GM13977 (cell line): ENCODE measurements at regions not wholly inside any gene's neighbourhood (a gene's known extent, or its start where the extent isn't known, plus 50 kb on each side); places are given as distances from the start of the nearest gene placed in this dataset.

Experiments
- DNase-seq: peaks from one replicate; pipeline ENCODE4 v3.0.0; 2012; ENCODE audit warnings: low spot score
- CTCF ChIP-seq: IDR thresholded peaks from 2 replicates; pipeline ENCODE4 v1.5.1; 2012; ENCODE audit warnings: mild to moderate bottlenecking, control low read depth; ENCODE audit not compliant: insufficient read depth; ENCODE audit errors: extremely low read depth, missing control alignments
- in situ Hi-C: fragments of 300-500 bp; cut with MboI; formaldehyde crosslinking; loops from one replicate; pipeline ENCODE4 v1.12.0; 2022; ENCODE audit warnings: low sequenced_read_pairs, low pct_unique_long_range_greater_than_20kb, mixed read lengths, inconsistent platforms; ENCODE audit not compliant: unreplicated experiment

GRCh38 chr9:129270903-129271431, 92.9 kb upstream of the IER5L start:
- DNase-seq: peak; percentile 70
- in situ Hi-C loops: no loop called here
- TF ChIP-seq CTCF: no peak

- TF ChIP-seq CTCF: no peak
- in situ Hi-C loops: no loop called here
- DNase-seq: peak; percentile 82
Observed at GRCh38 chr9:129270205-129270604, 92.1 kb upstream of the IER5L start.

- TF ChIP-seq CTCF: no peak
- DNase-seq: no peak
- in situ Hi-C loops: no loop called here
Observed at GRCh38 chr9:129267141-129267540, 89.1 kb upstream of the IER5L start.

GRCh38 chr9:129266536-129266935, 88.5 kb upstream of the IER5L start:
- in situ Hi-C loops: no loop called here
- DNase-seq: no peak
- no peak for TF ChIP-seq CTCF

- no peak for DNase-seq
- in situ Hi-C loops: no loop called here
- no peak for TF ChIP-seq CTCF
Observed at GRCh38 chr9:129264388-129264787, 86.3 kb upstream of the IER5L start.

- no peak for DNase-seq
- in situ Hi-C loops: no loop called here
- TF ChIP-seq CTCF: no peak
Observed at GRCh38 chr9:129263836-129264235, 85.8 kb upstream of the IER5L start.

GRCh38 chr9:129262261-129262660, 84.2 kb upstream of the IER5L start:
- no peak for TF ChIP-seq CTCF
- in situ Hi-C loops: no loop called here
- DNase-seq: no peak
